Stimulated activated CD4-positive, alpha-beta T cell treated with anti-CD3 and anti-CD28 coated beads, Interleukin-4, amount 100 ng/mL, for 48 hours (primary cell): ENCODE measurements at regions not wholly inside any gene's neighbourhood (a gene's known extent, or its start where the extent isn't known, plus 50 kb on each side); places are given as distances from the start of the nearest gene placed in this dataset.

Experiments used
- DNase-seq, 2 donors: peaks; one replicate each; pipeline ENCODE4 v3.0.0-alpha.2; 2020; ENCODE audit warnings: low read depth in 2 of 2

DNA sequence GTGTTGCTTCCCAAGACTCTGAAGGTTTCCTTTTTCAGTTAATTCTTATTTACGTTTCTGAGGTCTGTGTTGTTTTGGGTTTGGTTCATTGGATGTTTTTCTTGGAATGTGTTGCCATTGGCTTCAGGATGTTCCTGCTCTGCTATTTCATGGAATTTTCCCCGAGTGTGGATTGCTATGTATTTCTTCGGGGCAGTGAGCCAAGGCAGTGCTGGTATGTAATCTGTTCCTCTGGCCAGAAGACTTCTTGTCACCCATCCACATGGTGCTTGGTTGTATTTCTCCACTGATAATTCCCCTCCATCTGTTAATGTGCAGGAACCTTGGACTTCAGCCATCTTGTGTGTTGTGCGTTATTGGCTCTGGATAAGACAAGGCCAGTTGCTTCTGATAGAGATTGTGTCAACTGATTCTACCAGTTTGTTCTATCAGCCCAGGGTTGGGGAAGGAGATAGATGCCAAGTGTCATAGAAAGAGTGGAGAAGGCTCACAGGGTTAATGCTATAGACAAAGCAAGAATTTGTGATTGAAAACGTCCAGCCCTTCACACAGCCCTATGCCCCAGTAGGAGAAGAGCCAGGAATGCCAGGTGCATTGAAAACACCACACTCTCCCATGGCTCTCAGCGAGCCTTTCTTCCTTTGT lies 505.2 kb downstream of the PLPP3 start:
- DNase-seq: no peak

DNA sequence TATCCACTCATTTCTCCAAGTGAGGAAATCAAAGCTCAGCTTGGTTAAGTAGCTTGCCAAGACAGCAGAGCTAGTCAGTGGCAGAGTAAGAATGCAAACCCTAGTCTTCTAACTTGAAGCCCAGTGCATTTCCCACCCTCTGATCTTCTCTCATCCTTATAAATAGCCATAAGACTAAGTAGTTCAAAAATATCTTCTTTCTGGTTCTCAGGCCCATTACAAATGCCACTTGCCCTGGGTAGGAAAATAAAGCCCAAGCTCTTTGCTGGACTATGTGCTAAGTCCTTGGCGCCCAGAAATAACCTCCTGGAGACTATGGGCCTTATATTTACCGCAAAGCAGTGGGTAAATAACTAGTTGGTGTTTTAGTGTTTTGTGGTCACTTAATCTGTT lies 505.8 kb downstream of the PLPP3 start:
- no peak for DNase-seq

- no peak for DNase-seq
Observed at GRCh38 chr1:56073206-56073605, 506.2 kb downstream of the PLPP3 start.

- DNase-seq: no peak
Observed at GRCh38 chr1:56072310-56072709, 507.1 kb downstream of the PLPP3 start.

- no peak for DNase-seq
Observed at GRCh38 chr1:56071351-56071750, 508.0 kb downstream of the PLPP3 start.

DNA sequence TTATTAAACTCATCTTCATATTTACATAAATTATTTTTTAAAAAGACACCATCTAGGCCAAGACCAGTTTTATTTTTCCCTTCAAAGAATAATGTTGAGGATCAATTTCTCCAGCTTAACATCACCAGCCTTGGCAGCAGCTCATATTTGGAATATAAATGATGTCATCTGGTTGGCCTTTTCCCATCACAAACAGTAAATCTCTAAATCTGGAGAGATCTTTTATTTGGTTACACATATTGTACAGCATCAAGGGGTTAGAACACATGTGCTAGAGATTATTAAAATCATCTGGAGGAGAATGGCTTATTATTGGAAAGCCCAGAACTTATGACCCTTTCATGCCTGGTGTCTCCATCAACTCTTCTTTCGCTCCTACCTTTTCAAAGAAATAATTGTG lies 508.8 kb downstream of the PLPP3 start:
- DNase-seq: no peak

- DNase-seq: no peak
Observed at GRCh38 chr1:56069824-56070223, 509.5 kb downstream of the PLPP3 start.

GRCh38 chr1:56068908-56069307 lies 510.5 kb downstream of the PLPP3 start:
- no peak for DNase-seq

DNA sequence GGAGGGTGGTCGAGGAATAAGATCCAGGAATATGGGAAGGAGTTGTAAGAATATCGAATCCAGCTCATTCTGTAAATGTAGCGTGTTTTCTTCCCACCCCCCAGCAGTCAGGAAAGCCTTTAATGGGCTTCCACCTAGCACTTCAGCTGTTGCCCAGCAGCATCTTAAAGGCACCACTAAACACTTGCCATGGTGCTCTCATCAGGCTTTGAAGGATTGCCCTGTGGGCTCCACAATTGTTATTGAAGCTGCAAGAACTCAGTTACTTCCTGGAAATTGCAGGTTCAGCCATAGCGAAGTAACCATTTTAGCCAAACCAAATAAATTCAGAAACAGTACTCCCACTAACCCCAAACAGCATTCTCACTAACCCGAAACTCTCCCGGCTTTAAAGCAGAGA lies 511.2 kb downstream of the PLPP3 start:
- no peak for DNase-seq

DNA sequence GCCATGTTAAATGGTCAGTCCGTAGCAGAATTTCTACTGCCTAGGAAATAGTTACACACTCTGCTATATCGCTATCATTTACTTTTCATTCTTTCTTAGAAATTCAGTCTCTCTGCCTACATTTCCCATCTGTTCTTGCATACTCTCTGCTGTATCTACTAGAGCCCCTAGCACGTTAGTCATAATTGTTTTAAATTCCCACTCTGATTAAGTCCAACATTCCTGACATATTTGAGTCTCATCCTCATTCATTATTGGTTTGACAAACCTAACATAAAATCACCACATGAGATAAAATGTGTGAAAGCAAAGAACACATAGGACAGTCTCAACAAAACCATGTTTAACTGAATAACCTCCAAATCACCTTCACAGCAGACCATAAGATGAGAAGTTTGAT lies 513.6 kb downstream of the PLPP3 start:
- no peak for DNase-seq

GRCh38 chr1:56064705-56065104 lies 514.7 kb downstream of the PLPP3 start:
- no peak for DNase-seq

DNA sequence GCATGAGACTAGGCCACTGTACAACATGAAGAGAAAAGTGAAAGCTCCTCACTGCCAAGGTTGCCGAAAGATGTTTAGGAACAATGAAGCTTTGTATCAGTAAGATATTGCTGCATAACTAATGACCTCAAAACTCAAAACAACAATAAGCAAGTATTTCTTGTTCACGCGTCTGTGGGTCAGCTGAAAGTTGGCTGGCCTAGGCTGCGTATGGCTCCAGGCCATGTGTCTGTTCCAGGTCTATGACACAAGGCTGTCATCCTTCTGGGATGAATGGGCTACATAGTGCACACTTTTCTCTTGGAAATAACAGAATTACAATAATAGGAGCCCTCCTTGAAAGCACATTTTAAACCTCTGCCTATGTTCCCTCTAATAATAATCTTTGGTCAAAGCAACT lies 515.9 kb downstream of the PLPP3 start:
- no peak for DNase-seq

DNA sequence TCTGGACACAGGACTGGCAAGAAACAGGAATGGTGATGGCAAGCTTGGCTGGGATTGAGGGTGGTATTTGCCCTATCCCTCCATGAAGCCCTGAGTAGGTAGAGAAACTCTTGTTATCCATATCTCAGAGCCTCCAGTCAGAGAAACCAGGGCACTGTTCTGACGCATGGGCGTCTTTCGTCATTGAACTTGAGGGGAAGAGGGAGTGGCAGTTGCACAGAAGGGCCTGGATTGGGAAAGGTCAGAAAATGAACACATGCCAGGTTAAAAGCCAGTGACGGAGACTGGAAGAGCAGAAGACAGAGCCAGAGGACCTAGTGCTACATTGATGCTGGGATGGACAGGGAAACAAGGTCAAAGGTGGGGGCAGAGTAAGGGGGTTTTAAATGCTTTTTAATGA lies 516.7 kb downstream of the PLPP3 start:
- no peak for DNase-seq

DNA sequence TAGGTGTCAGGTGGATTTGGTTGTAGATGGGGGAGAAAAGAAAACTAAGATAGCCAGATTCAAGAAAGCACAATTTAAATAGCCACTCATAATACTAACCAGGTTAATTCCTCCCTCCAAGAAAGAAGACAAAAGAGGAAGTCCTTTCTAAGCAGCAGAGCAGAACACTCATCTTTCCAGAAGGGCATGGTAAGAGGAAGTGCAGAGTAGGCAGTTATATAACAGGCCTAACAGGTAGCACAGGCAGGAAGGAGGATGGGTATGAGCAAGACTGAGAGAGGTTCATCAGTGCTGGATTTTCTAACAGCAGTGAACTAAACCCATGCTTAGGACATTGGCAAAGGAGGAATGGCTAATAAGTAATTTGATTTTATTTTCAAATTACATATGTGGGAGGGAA lies 517.5 kb downstream of the PLPP3 start:
- DNase-seq: no peak

DNA sequence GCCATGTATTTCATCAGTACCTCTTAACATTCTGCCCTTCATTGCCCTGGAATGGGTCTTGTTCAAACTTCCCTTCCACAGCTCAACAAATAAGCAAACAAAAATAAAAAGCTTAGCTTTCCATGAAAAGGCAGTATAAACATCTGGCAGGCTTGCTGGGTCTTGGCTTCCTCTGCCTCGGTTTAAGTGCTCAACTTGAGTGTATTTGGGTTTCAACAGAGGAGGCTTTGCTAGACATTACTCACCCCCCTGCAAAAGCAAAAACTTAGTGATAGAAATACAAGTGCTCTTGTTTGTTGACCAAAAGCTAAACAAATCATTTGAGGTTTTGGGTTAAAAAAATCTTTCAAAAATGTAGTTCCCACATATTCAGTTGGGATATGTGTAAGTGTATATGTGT lies 518.5 kb downstream of the PLPP3 start:
- no peak for DNase-seq

GRCh38 chr1:56057466-56058405 lies 521.6 kb downstream of the PLPP3 start:
- DNase-seq: no peak

GRCh38 chr1:56056438-56057287 lies 522.7 kb downstream of the PLPP3 start:
- DNase-seq: no peak

- no peak for DNase-seq
Observed at GRCh38 chr1:56054959-56055358, 524.4 kb downstream of the PLPP3 start.

GRCh38 chr1:56052041-56052440 lies 527.3 kb downstream of the PLPP3 start:
- DNase-seq: no peak

GRCh38 chr1:56050911-56051310 lies 528.5 kb downstream of the PLPP3 start:
- no peak for DNase-seq

GRCh38 chr1:56045477-56045876 lies 533.9 kb downstream of the PLPP3 start:
- no peak for DNase-seq

DNA sequence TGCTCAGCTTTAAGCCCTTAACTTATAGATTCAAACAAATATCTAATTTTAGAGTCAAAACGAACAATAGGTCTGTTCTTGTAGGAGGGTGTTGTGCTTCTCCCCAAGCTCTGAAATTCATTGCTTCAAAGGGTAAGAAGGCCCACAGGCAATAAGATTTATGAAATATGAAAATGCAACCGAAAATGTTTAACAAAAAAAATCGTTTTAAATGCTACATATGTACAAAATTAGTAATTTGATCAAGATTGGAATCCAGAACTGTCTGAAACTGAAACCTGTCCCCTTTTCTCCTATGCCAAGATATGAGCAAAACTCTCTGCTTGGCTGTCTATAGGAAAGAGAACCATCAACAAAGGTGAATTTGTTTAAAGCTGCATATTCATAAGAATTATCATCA lies 534.3 kb downstream of the PLPP3 start:
- no peak for DNase-seq
